AG09309 (cell line): ENCODE measurements at regions not wholly inside any gene's neighbourhood (a gene's known extent, or its start where the extent isn't known, plus 50 kb on each side); places are given as distances from the start of the nearest gene placed in this dataset.
A peak's percentile ranks its signal among the peaks of the same experiment; 100 is the strongest.

Experiments
- DNase-seq: peaks from one replicate; pipeline ENCODE4 v3.0.0-alpha.2; 2010; ENCODE audit warnings: low read depth
- H3K4me3 ChIP-seq: 2 replicates; pipeline ENCODE4 v1.5.1; 2011; ENCODE audit warnings: mild to moderate bottlenecking, low read depth, low read length, moderate library complexity; ENCODE audit not compliant: control insufficient read depth
- TF ChIP-seq, protein P1 (sequence below): IDR thresholded peaks from 2 replicates; pipeline ENCODE4 v1.5.1; 2011; ENCODE audit warnings: mild to moderate bottlenecking, low read depth, low read length, inconsistent platforms; ENCODE audit not compliant: insufficient read depth, control insufficient read depth; ENCODE audit errors: missing control alignments

DNA sequence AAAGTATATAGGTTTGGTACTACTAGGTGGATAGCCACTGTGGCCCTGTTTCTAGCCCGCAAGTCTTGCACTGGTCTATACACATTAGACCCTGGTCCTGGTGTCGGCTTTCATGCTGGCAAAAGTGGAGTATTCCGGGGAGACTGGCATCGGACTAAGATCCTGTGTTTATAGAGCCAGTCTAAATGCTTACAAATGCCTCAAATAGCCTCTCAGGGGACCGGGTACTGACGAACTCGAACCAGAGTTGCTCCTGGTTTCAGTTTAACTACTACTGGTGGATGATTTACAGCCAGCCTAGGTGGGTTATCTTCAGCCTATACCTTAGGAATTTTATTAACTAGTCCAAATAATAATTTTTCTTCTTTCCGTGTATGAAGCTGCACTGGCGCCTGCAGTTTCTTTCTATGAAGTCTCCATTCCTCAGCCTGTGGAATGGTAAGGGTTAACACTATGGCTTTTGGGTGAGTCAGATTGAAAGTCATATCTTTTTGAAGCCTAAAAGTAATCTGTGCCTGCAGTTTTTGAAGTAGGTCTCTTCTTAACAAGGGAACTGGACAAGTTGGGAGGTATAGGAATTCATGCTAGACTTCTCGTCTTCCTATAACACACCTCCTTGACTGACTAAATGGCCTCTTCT is 51.3 kb downstream of the OR10H4 start:
- TF ChIP-seq, protein P1, sequence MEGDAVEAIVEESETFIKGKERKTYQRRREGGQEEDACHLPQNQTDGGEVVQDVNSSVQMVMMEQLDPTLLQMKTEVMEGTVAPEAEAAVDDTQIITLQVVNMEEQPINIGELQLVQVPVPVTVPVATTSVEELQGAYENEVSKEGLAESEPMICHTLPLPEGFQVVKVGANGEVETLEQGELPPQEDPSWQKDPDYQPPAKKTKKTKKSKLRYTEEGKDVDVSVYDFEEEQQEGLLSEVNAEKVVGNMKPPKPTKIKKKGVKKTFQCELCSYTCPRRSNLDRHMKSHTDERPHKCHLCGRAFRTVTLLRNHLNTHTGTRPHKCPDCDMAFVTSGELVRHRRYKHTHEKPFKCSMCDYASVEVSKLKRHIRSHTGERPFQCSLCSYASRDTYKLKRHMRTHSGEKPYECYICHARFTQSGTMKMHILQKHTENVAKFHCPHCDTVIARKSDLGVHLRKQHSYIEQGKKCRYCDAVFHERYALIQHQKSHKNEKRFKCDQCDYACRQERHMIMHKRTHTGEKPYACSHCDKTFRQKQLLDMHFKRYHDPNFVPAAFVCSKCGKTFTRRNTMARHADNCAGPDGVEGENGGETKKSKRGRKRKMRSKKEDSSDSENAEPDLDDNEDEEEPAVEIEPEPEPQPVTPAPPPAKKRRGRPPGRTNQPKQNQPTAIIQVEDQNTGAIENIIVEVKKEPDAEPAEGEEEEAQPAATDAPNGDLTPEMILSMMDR: no peak
- no peak for DNase-seq
- no peak overlapping the region for H3K4me3 ChIP-seq

DNA sequence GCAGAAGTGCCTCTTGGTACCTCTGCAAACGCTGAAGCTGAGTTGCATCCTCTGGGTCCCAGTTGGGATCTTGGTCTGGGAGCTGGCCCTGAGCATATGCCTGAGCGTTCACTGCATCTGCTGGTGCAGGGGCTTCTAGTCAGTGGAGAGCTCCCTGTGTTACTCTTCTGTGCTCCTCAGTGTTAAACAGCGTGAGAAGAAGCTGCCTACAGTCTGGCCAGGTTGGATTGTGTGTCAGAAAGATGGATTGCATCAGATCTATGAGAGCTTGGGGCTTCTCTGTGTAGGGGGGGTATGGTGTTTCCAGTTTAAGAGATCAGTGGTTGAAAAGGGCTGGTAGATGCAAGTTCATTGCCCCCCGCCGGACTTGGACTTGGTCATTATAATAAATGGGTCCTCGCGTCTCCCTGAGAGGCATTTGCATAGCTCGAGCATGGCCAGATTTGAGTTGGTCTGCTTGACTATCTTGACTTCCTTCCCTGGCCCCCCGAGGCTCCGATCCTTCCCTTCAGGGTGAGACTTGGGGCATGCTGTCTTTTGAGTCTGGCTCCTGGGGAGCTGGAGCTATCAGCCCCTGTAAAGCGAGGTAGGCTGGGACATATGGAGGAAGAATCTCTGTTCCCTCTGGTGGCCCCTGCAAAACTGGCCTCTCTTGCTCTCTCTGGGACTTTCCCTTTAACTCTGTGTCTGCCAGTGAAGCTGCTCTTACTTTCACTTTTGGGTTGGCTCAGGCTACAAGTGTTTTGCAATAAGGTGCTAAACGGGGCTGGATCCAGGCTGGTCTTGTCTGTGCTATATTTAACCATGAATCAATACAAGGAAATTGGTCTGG is 52.9 kb downstream of the OR10H4 start:
- TF ChIP-seq, protein P1: no peak
- H3K4me3 ChIP-seq: peak overlapping the region; percentile 37
- DNase-seq: no peak

DNA sequence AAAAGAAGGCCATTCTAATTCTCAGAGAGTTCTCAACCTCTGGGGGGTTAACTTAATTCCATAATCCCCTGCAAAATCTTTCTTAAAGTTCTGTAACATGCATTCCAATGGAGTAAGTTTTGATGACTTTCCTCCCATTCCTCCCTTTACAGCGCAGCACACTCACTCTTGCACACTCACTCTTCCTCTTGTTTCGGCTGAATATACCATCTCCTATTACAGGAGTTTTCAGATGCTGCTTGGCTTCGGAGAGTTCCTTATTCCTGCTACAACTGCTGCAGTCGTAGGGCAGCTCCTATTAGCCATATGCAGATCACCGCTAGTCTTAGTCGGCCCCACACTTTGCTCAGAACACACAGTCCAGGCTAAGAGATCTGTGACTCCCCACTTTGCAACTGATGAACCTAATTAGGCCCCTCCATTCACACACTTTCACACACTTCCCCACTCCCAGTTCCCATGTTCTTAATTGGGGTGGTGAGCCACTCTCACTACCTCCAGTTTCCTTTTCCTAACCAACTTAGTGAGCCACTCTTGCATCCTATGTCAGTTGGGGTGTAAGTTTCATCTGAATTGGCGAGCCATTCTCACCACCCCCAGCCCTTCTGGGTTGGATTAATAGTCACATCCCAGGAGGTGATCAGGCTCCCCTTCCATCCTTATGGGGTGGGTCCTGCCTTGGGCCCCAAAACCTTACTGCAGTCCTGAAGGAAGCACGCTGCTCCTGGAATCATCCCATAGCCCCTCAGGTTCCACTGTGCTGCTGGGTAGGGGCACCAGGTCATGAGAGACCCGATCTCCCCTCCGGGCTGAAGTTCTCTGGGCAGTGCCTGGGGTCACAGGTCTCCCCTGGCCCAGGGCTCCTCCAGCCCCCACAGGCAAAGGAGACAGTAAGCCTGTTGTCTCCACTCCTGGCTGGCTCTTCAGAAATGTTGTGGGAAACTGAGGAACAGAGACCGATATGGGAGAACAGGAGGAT is 53.9 kb downstream of the OR10H4 start:
- TF ChIP-seq, protein P1: no peak
- DNase-seq: no peak
- peak overlapping the region; percentile 37 for H3K4me3 ChIP-seq

DNA sequence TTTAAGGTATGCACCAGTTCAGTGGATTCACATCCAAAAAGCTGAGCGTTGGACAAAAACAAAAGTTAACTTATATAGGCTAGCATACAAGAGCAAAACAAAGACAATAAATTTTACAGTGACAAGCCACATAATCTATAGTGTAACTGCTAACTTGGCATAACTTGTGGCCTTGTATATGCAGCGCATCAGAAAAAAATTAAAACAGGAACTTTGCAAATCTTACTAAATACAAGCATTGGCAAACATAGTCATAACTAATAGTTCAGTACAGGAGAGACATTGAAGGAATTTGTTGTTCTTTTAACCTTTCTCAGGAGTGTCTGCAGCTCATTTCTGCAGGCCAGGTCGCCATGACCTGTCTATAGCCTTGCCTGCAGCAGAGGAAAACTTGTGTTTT is 54.6 kb downstream of the OR10H4 start:
- H3K4me3 ChIP-seq: no peak overlapping the region
- DNase-seq: no peak
- TF ChIP-seq, protein P1: no peak

DNA sequence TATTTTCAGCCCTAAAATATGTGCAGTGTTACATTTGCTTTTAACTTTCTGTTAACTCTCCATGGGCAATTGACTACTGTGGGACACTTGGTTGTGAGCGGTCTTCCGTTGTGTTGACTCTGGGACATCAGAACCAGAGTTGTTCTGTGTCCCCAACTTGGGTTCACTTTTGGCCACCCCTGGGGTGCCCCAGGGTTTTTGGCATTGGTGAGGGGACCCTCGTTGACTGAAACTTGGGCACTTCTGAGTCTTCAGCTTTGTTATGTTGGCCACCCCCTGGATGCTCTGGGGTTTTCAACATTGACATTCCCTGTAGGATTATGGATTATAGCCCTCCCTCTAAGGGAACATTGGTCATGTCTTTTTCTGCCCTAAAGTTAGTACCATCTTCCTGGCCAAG is 57.1 kb downstream of the OR10H4 start:
- no peak overlapping the region for H3K4me3 ChIP-seq
- DNase-seq: no peak
- TF ChIP-seq, protein P1: no peak

DNA sequence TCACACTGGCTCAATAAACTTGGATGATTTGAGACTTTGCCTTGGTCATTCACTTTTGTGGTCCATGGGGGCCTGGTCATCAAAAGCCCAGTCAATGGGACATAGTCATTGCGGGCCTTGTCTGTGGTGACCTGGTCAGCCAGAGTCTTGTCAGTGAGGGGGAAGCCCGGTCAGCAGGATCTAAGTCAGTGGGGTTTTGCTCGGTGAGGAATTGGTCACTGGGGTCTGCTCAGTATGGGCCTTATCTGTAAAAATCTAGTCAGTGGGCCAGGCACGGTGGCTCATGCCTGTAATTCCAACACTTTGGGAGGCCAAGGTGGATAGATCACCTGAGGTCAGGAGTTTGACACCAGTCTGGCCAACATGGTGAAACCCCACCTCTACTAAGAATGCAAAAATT is 63.7 kb upstream of the TPM4 start:
- no peak overlapping the region for H3K4me3 ChIP-seq
- TF ChIP-seq, protein P1: no peak
- DNase-seq: no peak
